NCI-H226 (cell line): ENCODE measurements at regions not wholly inside any gene's neighbourhood (a gene's known extent, or its start where the extent isn't known, plus 50 kb on each side); places are given as distances from the start of the nearest gene placed in this dataset.

Experiments used
- DNase-seq: peaks from one replicate; pipeline ENCODE4 v3.0.0-alpha.2; 2015

DNA sequence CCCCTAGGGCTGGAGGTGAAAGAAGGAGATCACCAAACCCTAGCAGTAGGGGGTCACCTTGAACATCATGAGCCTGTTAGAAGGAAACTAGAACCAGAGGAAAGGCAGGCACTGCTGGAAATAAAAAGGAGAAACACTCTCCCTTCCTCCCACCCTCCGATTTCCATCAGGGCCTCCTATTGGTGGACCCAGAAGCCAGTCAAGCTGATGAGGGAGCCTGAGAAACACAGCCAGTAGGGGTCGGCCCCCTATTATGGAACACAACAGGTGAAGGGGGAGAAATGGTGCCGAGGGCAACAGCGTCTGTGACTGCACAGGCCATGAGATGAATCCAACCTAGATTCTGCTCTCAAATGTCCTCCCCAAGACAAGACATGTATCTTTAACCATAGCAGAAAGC lies 156.1 kb upstream of the LRFN2 start:
- no peak for DNase-seq

DNA sequence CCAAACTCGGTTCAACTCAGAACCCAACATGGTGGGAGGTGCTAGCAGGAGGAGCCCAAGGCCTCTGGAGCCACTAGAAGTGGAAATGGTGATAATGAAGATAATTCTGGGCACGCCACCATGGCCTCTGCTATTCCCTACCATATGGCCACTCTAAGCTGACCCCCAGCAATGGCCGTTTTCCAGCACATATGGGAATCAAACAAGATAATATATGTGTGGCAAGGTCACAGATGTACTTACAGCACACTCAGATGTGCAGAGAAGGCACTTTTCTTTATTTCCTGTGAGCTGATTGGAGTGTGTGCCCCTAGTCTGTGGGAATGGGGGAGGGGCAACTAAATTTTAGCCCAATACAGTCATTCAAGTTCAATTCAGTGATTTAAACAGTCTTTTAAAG lies 153.4 kb upstream of the LRFN2 start:
- no peak for DNase-seq

DNA sequence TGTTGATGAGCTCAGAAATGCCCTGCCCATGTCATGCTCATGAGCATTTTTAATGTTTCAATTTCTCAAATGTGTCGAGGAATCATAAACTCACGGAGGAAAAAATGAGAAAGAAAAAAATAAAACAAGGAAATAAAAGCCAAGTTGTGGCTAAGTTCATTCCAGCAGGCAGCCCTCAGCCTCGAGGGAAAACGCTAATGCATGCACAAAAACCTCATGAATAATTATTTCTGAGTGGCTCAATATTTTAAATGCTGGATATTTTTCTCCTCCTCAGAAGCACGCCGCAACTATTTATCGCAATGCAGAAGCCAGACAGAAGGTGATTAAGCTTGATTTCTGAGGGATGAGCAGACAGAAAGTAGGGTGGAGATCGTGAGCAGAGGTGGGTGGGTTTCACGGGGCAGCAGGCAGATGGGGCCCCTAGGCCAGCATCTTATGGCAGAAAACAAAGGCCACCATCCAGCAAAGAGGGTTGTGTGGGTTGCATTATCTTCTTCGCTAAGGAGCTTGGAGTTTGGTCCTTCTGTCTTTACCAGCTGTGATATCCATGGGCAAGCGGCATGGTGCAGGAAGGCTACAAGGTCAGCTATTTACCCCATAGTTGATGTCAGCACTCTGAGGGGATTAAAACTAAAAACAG lies 151.5 kb upstream of the LRFN2 start:
- no peak for DNase-seq

DNA sequence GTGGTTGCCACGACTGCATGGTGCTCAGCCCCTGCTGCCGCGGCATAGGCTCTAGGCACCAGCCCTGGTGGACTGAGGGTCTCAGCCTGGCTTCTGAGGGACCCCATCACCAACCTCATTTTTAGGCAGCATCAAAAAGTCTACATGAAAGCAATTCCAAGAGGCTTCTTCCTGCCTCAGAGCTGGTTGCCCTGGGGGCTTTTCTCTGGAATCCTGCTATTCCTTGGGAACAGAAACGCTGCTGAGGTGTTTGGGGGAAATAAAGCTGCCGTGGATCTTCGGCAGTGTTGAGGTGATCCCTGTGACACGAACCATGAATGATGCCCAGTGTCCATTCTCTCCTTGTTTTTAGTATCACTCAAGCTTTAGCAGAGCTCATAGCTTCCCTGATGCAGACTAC lies 148.4 kb upstream of the LRFN2 start:
- no peak for DNase-seq

DNA sequence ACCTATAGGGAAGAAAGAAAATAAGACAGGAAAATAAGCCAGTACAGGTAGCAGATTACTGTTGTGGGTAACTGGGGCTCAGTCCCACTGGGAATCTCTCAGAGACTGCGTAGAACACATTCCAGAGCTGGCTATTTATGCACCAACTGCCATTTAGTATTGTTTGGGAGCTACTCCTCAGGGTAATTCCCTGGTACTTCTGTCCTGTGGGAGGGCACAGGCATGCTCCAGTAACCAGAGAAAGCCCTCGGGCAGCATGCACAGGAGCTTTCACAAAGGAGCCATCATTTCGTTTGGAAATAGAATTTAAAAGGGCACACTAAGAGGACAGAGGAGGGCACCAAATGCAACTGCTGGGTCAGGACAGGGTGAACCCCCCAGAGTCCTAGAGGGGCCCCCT lies 148.0 kb upstream of the LRFN2 start:
- no peak for DNase-seq

DNA sequence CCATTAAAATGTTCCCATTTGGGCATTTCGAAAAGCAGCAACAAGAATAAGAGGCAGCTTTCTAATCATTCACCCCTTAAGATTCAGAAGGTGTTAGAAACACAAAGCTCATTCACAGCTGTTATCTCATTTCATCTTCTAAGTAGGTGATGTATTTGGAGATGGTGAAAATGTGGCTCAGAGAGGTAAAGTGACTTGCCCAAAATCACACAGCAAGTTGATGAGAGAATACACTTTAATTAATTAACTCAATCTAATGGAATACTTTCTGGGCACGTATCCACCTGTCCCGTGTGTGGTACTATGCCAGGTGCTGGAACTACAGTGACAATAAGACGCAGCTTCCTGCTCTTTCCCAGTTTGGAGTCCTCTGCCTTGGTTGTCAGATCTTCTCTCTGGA lies 147.4 kb upstream of the LRFN2 start:
- DNase-seq = no peak

DNA sequence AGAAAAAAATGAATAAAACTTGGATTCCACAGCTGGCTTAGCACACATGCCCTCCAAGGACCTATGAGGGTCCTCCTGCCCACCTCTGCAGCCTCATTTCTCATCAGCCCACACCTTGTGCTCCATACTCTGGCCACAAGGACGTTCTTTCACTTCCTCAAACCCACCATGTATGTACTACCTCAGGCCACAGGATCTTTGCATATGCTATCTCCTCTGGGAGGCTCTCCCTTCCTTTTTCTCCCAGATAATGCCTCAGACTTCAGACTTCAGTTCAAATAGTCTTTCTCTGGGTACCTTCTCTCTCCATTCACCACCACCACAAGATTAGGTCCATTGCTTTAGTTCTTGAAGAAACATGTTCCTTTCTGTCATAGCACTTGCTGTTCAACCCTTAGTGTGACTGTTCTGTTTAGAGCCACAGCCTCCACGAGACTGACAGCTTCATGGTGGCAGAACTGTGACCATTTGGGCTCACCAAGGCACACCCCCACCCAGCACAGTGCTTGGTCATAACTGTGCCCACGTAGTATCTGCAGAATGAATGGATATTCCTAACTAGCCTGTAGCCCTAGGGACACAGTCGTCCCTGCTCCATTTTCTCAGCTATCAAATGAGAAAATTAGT lies 146.7 kb upstream of the LRFN2 start:
- DNase-seq = no peak

DNA sequence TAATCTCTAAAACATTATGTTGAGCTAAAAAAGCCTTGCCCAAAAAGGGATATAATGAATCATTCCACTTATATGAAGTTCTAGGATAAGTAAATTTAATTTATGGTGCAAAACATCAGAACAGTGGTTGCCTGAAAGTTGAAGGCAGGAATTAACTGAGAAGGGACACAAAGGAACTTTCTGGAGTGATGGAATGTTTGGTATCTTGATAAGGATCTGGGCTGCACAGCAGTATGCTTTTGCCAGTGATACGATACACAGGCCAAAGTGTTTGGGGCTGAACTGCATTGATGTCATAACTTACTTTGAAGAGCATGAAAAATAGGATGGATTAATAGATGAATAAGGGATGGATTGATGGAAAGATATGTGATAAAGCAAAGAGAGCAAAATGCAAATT lies 146.1 kb upstream of the LRFN2 start:
- DNase-seq = no peak

DNA sequence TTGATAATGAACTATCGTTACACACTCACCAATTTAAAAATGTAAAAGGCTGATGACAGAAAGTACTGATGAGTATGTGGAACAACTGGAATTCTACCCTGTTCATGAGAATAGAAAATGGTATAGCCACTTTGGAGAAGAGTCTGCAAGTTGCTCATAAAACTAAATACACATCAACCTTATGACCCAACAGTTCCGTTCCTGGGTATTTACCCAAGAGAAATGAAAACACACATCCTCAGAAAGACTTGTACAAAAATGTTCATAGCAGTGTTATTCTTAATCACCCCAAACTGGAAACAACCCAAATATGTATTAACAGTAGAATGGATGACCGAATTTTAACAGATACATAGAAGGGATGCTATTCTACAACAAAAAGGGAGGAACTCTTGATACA lies 145.7 kb upstream of the LRFN2 start:
- no peak for DNase-seq

DNA sequence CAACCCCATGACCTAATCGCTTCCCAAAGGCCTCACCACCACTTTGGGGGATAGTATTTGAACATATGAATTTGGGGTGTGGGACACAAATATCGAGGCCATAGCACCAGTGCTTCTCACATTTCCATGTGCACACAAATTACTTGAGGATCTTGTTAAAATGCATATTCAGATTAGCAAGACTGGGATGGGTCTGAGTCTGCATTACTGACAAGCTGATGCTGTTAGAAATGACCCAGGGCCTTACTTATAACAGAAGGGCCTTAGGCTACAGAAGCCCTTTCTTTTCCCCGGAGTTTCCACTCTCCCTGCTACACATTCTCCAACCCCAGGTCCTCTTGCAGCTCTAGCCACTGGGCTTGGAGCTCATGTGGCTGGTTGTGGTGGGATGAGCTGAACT lies 141.5 kb upstream of the LRFN2 start:
- DNase-seq = no peak

DNA sequence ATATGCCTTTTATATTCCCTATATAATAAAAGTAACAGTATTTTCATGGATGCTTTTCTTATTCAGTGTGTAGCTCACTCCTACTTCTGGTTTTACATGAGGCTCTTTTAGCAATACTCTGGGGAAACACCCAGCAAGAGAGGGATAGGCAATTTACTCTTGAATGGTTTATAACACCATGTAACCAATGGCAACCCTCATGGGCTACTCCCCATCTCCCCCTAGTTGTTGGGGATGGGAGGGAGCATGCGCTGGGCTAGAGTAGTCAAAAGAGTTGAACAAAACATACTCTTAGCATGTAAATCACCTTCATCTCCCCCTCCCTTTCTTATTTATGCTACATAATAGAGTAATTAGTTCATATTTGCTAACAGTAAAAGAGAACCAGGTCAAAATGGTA lies 140.1 kb upstream of the LRFN2 start:
- DNase-seq = no peak

DNA sequence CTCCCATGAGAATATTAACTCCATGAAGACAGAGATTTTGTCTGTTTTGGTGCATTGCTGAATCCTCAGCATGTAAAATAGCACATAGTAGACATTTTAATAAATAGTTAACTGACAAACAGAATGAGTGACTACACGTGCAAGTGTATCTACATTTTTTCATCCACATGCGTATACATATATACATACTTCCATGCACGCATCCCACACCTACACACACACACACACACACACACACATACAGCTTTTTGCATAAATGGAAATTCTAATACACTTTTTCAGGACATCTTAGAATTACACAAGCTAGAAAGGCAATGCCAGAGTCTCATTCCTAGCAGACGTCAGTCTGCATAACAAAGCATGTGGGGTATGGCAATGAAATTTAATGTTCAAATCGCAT lies 139.7 kb upstream of the LRFN2 start:
- DNase-seq = no peak

DNA sequence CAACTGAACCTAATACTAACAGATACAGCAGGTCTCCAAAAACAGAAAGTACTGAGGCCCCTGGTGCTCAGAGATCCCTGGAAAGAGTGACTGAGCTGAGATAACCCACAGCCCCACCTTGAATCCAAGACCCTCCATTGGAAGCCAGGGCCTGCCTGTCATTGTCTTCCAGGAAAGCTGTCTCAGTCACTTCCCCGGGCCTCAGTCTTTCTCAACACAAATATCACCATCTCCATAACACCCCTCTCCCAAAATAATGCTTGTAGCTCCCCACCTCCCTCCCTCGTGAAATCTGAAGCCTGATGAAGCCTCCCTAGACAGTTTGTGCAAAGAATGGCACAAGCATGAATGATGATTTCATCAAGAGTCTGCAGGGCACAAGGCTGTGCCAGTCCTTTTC lies 138.2 kb upstream of the LRFN2 start:
- no peak for DNase-seq

DNA sequence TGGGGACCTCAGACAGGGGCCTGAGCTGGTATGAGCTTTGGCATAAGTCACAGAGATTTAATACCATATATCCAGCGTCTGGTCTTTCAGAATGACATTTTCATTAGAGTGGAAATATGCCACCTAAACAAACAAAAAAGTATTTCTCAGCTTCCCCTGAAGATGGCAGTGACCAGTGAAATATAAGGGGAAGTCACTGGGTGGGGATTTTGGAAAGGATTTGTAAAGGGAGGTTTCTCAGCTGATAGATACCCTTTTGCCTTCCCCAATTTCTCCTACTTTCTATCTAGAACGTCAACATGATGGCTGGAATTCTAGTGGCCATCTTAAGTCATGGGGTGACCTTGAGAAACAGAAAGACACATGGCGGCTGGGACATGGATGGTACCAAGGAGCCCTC lies 137.7 kb upstream of the LRFN2 start:
- DNase-seq = no peak

DNA sequence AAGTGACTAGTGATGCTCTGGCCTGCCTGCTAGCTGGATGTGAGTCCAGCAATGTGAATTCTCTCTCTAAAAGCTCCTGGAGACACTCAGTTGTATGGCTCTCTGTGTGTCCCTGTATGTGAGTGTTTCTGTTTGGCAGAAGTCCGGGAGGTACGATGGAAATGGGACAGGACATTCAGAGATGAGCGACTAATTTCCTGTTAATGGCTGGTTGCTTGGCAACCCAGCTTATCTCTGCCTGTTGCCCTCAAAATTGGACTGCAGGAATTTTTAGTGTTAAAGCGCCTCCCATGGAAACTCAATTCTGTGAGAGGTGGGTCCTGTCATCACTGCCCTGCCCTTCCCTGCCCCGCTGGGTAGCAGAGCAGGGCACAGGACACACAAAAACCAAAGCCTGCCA lies 136.8 kb upstream of the LRFN2 start:
- peak; percentile 16 for DNase-seq

DNA sequence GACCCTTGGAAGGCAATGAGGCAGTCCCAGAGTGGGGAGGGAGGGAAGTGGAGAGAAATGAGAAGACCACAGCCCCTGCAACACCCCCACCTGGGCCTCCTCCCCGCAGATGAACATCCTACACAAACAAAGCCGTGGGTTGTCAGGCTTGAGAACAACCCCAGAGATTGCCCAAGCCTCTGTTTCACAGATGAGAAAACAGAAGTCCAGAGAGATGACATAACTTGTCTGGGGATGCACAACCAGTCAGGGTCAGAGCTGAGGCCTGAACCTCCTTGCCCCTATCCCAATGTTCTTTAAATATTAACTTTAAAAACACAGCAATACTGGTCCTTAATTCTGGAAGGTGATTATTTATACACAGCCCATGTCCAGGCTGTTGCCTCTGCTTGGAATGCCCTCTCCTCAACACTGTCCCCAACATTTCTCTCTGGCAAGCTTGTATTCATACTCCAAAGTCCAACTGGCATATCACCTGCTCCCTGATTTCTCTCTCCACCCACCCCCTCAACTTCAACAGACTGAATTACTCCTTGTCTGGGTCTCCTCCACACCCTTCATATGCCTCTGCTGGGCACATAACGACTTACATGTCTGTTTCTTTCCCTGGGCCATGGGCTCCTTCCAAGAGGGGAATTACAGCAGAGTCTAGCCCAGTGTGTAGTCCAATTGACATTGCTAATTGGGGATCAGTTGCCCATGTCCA lies 135.5 kb upstream of the LRFN2 start:
- DNase-seq = no peak

DNA sequence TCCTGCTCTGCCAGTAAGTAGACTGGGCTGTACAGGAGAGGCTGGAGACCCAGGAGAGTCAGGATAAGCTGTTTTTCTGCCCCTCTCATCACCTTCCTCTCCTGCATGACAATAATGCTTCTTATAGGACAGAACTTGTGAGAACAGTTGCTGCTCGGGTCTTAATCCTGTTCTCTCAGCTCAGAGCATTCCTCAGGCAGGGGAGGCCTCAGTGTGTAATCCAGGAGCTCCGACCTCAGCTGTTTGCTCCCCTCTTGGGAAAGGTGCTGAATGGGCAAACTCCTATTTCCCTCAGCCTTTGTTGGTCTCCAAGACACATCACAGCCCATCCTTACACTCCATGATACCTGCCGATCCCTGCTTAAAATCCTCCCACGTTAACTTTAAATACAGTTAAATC lies 134.9 kb upstream of the LRFN2 start:
- DNase-seq = no peak

DNA sequence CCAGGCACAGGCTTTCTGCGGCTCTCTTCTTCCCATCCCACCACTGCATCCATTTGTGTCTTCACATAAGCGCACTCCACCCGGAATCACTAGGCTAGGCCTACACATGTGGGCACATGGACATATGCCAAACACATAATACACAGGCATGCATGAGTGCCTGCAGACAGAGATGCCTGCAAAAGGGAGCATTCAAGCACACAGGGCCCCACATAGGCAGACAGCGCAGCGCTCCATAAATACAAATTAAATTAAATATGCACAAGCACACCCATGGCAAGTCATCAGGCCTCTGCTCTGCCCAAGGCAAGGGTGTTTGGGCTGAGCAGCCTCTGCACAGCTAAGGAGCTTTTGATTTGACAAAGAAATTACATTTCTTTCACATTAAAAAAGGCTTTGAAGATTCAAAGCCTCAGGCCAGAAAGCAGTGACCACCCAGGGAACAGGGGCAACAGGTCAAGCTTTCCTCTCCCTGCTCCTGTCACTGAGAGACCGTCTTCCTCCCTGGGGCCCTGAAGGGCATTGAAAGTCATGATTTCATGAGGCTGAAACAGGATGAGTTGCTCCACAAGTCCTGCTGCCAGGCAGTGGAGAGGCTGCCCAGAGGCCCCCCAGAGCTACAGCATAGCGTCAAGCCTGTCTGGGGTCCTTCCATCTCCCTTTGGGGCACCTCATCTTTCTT lies 134.2 kb upstream of the LRFN2 start:
- no peak for DNase-seq

DNA sequence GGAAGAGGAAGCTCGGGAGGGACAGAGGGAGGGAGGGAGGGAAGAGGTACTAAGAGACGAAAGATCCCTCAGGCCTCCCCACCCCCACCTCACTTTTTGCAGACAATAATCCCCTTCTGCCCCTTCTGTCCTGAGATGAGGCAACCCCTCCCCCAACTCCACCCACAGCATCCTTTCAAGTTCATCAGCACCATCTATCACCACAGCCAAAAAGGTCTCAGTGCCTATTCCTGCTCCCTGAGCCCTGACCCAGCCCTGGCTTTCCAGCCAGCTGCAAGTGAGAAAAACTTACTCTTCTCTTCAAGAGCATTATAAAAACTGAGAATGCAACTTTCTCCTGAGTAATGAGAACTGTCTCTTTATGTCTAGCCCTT lies 133.2 kb upstream of the LRFN2 start:
- DNase-seq = no peak

DNA sequence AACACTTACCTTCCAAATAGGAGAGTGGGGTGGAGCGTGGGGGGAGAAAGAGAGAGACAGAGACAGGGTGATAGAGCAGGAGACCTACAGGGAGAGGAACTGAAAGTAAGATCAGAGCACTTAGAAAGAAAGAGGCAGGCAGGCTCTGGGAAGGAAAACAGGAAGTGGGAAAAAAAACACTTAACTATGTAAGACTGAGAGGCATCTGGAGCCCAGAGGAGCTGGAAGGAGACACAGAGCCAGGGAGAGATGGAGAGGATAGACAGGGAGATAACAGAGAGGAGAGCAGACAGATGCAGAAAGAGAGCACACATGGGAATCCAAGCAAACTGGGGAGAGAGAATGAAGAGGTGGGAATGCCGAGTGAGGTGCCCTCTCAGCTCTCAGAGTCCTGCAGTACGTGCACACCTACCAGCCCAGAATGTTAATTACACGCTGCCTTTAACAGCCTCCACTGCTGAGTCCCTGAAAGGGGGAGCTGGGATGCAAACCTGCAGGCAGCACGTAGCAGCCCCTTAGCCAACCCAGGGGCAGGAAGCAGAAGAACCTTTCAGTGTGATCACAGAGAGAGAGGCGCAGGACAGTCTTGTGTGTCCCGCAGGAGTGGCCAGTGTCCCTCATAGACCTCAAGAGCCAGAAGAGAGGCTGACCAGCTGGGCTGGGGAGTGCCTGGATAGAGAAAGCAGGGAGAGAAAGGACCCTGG lies 132.7 kb upstream of the LRFN2 start:
- no peak for DNase-seq

DNA sequence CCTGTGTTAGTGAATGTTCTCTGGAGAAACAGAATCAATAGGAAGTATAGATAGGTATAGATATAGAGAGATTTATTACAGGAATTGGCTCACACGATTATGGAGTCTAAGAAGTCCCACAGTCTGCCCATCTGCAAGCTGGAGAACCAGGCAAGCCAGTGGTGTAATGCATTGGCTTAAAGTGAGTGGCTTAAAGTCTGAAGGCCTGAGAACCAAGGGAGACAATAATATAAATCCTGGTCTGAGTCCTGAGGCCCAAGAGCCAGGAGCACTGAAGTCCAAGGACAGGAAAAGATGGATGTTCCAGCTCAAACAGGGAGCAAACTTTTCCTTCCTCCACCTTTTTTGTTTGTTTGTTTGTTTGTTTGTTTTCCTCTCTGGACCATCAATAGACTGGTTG lies 131.2 kb upstream of the LRFN2 start:
- DNase-seq = no peak

DNA sequence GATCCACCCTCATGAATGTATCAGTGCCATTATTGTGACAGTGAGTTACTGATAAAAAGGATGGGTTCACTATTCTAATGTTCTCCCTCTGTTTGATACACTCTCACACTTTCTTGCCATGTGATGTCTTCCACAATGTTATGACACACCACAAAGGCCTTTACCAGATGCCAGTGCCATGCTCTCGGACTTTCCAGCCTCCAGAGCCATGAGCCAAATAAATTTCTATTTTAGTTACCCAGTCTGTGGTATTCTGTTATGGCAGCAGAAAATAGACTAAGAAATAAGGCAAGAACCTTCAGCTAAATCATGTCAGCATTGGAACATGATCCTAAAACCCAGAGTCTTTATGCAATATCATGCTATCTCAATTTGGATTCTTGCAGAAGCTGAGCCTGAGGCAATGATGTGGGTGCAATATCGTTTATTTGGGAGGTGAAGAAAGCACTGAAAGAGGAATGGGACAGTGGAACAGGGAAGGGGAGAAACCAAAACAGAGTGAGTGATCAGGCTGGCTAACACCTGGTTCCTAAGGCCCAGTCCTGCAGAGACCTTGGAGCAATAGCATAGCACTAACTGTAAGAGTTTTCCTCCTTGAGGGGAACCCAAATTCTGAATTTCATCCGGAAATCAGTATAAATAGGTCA lies 130.4 kb upstream of the LRFN2 start:
- no peak for DNase-seq
